ENCODE measurements at regions not wholly inside any gene's neighbourhood (a gene's known extent, or its start where the extent isn't known, plus 50 kb on each side); places are given as distances from the start of the nearest gene placed in this dataset.

GRCh38 chr5:82335806-82336205 lies 57.7 kb upstream of the RPS23 start:
- no peak for DNase-seq (ENCODE audit: low spot score)

GRCh38 chr5:82334856-82335255 lies 56.7 kb upstream of the RPS23 start:
- DNase-seq (ENCODE audit: low spot score), result peak; percentile 71

DNA sequence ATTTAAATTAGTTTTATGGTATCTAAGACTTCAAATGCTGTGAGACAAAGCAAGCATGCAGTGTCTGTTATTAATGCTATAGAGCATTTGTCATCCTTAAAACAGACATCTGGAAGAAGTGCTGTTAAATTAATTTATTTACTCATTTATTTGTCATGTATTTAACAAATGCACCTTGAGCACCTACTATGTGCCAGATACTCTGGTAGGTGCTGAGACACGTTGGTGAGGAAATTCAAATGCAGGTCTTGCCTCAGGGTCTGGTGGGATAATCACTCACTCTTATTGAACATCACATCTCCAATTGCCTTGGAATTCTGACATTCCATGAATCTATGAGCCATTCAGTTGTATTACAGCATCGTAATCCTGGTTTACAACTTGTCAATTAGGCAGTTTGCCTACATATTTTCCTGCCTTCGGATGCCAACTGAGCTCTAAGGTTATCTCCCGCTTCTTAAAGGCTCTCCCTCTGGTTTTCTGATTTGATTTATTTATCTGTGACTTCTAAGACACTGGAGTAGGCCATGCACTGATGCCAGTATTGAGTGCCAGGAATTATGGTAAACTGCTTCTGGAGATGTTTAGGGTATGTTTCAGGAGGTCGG lies 56.0 kb upstream of the RPS23 start:
- no peak for DNase-seq (ENCODE audit: low spot score)

- no peak for DNase-seq (ENCODE audit: low spot score)
Measured at GRCh38 chr5:82332886-82333615, 54.9 kb upstream of the RPS23 start.

DNA sequence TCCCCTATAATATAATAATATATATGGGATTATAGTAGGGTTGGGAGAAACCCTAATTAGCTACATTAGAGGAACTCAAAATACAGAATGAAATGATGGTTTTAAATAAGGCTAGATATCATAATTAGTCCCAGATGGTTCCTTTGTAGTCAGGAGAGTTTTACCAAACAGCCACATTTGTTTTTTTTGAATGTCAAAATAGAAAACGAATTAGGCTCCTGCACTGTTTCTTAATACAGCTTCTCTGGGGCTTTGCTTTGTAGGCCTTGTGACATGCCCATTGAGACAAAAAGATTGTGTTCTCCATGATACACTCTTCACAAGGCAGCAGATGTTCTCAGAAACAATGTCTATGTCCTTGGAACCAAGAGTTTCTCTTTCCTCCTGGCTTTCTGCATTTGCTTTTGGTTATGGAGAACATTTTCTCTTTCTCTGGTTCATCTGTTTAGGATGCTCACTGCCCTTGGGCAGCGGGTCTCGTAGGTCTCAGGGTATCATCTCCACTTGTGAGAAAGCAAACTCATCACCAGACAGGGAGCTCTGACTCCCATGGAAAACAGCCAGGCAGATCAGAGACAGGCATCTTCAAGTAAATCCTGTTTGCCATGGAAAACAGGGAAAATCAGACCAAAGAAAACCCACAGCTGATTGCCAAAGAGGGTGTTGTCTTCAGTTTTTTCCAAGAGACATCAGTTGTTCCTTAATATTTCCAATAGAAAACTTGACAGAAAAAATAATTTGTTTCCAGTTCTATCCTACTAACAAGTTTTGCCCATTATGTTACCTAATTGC lies 54.1 kb upstream of the RPS23 start:
- no peak for DNase-seq (ENCODE audit: low spot score)

GRCh38 chr5:82331557-82331956 lies 53.4 kb upstream of the RPS23 start:
- no peak for DNase-seq (ENCODE audit: low spot score)

GRCh38 chr5:82330530-82331270 lies 52.5 kb upstream of the RPS23 start:
- DNase-seq (ENCODE audit: low spot score), result no peak

DNA sequence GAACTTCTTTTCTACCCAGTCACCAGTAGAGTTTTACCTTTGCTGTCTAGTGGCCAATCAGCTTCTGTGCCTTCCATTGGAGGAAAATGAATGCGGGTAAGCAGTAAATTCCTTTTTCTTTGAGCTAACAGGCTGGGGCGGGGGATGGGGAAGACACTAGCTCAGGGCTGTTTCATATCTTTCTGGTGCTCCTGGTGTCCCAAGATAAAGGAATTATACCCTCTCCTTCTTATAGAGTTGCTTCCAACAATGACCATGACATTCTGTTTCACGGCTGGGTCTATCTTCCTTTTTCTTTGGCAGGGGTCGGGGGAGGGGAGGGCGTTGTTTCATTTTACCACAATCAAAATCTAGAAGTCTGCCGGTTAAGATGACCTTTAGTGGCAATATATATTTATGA lies 51.2 kb upstream of the RPS23 start:
- no peak for DNase-seq (ENCODE audit: low spot score)
